GM18870 (cell line): ENCODE measurements at regions not wholly inside any gene's neighbourhood (a gene's known extent, or its start where the extent isn't known, plus 50 kb on each side); places are given as distances from the start of the nearest gene placed in this dataset.
"Not testable (repeated sequence)": the region's sequence is repeated elsewhere in the genome, so short reads cannot be mapped to it uniquely, and the experiment has no call there.

Experiments
- ATAC-seq: cut with Tn5 transposase; IDR thresholded peaks from one replicate; pipeline ENCODE4 v1.9.1; 2021; ENCODE audit warnings: moderate library complexity; ENCODE audit not compliant: unreplicated experiment

DNA sequence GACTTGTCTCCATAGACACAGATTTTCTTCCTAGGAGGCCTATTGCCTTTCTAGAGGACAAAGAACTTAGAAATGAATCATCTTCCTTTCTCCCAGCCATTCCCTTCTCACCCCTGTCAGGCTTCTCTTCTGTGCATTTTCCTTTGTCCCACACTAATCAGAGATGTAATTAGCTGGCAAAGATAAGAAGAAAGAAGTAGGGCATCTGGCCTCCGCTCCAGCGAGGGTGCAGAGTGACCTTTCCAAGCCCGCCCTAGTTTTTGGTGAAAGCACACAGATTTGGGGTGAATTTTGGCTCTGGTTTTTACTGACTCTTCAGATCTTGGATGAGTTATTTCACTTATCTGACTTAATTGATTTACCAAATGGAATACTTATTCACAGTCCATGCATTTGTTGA, 626.5 kb downstream of the ZEB2 start:
- ATAC-seq = no peak

DNA sequence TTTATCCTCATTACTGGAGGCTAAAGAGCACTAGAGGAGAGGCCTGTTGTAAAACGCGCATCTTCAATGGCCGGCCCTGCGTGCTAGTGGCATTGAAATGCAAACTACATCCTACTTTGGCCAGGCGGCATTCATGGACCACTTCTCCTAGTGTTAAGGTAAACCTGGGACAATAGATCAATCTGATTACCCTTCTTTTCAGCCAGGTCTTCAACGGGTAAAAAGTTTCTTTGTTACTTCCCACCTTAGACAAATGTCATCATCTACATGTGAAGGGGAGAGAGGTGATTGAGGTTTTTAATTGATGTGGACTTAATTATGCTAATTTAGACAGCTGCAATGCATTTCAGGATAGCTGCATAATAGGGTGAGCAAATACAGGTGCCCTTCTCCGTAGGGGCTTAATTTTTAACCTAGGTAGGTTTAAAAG, 628.0 kb downstream of the ZEB2 start:
- ATAC-seq = no peak

DNA sequence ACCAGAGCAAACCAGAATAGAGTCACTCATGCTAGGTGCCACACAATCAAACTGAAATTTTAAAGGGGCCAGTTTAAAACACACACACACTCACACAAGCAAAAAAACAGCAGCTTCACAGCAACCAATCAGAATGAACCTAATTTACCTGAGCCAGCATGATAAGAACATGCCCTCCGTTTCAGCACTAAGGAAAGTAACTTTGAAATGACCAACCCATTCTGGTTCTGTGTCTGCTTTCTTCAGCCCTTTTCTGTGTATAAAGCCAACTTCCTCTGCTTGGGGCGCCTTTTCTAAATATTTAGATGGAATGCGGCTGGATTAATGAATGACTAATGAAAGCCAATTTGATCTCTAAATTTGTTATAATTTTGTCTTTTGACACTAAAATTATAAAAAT, 629.1 kb downstream of the ZEB2 start:
- ATAC-seq = no peak

DNA sequence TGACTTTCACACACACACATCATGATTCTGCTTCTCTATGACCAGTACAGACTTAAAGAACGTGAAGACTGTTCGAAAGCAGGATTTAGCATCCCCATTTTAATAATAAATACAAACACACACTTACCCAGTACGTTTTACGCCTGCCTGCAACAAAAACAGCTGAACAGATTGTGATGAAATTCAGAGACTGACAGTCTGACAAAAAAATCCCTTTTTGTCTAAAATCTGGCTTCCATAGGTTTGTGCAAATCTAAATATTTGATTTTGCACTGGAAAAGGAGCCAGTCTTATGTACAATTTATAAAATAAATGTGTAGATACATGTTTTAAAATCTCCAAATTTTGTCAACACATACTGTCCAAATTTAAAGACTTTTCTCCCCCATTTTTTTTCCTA, 630.7 kb downstream of the ZEB2 start:
- no peak for ATAC-seq

DNA sequence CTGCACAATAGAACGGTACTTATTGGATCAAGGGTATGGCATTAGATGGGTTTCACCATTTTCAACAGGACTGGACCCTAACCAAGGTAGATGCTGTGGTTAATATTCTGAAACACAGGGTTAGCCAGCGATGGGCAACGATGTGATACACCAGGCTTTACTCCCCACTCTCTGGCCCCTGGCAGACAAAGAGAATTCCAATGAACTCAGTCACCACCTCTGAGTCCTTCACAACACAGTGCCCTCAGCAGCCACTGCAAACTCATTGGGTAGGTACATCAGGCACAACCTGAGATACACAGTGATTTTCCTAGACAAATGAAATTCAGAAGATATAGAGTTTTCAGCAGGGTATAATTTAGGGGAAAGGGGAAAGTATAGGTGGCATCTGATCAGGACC, 634.5 kb downstream of the ZEB2 start:
- ATAC-seq = no peak

DNA sequence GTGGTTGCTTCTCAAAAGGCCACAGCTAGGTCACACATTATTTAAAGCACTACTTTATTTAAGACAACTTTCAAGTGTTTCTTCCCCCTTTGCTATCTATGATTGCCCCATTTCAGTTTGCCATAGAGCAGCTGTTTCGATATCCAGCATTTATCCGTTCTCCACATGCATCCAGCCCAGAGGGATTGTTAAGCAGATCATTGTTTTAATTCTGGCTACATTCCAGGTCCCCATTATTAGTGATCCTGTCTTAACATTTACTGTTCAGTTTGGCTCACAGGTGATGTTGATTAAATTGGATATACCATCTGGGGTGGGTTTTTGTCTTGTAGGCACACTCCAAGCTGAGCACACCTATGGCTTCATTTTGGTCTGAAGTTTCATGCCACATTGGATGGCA, 638.7 kb downstream of the ZEB2 start:
- no peak for ATAC-seq

DNA sequence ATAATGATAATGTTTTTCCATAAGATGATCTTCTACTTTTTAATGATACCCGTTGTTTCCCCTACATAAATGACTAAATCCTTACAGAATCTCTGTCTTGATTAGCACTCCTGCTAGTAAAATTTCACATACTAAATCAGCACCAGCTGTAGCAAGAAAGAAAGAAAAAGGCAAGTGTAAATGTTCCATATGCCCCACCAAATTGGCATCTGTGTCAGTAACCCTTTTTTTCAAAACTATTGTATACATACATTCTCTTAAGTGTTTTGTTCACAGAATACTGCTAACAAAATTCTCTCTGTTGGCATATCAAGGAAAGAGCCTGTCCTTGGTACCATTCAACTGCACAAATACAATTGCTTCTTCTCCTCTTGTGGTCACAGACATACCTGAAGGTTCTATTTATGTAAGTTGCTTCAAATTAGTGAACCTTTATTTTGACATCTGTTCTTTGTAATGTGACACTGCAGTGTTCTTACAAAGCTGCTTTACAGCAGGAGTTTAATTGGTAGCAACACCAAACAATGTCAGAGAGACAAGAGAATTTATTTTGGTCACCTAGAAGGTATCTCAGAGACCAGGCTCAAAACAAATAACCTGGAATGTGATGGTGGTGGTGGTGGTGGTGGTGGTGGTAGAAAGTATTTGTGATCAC, 641.9 kb downstream of the ZEB2 start:
- ATAC-seq = no peak

DNA sequence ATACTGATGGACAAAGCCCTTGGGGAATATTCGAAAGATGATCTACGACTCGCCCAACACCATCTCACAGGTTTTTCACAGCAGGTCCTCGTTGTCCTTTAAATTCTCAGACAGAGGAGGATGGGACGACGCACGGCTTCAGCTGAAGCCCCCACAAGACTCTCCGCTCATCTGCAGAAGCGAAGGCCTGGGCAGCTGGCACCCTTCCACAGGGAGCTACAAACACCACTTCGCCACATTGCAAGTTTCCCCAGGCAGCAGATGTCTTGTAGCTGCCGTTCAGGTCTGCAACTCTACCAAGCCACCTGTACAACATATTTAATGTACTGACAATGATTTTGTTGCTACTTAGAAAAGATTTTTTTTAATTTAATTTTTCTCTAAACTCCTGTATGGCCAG, 642.9 kb downstream of the ZEB2 start:
- no peak for ATAC-seq

DNA sequence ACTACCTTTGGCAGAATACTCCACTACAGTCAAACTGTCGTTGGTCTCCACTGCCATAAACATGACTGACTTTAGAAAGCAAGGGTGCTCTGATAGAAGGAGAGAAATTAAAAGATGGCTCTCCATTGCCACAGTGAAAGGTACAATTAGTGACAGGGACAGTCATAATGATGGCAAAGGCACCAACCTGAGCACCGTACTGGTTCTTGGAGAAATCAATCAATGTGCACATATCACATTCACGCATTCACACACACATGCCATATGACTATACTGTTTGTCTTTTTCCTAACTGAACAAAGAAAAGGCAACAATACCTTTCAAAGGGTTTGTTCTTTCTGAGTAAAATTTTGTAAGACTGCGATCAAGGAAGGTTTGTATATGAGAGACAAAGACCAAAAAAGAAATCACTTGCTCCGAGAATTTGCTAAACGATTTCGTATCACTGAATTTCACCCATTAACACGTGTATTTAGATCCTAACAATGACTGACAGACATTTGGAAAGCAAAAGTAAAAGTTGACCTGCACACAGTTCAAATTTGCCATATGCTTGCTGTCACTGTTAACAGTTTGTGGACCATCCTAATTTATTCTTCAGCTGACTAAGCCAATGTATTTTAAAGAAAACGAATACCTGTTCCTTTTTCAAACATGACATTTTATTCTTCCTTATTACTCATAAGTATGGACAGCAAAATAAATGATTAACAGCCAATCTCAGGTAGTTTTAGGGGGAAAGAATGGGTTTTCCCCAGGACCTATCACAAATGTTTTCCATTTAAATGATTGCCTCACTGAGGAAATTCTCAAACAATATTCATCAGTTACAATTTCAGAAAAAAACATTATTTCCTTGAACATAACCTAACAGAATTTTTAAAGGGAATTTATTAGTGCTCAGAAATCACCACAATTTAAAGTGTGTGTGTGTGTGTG, 644.4 kb downstream of the ZEB2 start:
- ATAC-seq = peak; percentile 69

DNA sequence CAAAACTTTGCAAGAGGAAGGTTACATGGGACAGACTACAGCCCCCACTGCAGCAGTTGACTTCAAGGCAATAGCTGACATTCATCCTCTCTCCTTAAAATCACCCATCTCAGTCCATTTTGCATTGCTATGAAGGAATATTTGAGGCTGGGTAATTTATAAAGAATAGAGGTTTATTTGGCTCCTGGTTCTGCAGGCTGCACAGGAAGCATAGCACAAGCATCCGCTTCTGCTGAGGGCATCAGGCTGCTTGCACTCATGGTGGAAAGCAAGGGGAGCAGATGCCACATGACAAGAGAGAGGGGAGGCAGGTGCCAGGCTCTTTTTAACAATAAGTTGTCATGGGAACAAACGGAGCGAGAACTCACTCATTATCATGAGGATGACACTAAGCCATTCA, 646.0 kb downstream of the ZEB2 start:
- ATAC-seq = no peak

DNA sequence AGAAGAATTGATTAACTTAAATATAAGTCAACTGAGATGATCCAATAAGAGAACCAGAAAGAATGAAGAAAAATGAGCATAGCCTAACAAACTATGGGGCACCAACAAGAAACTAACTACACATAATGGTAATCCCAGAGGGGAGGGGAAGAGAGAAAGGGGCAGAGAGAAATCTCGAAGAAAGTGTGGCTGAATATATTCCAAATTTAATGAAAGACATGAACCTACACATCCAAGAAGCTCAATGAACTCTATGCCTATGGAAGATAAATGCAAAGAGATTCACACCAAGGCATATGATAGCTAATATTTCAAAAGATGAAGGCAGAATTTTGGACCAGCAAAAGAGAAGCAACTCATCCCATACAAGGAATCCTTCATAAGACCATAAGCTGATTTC, 649.2 kb downstream of the ZEB2 start:
- ATAC-seq = no peak

DNA sequence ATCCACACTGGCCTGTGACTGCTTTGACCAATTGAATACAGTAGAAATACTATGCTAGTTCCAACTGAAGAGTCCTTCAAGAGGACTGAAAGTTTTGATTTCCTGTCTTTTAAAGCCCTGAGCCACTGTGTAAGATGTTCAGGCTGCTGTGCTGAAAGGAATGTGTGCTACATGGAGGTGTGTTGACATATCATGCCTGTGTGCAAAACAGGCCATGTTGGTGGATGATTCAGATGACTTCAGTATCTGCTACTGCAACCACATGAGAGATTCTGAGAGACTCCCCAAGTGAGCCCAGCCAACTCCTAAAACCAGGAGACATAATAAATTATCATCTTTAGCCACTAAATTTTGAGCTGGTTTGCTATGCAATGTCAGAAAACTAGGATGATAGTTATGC, 662.9 kb downstream of the ZEB2 start:
- no peak for ATAC-seq

DNA sequence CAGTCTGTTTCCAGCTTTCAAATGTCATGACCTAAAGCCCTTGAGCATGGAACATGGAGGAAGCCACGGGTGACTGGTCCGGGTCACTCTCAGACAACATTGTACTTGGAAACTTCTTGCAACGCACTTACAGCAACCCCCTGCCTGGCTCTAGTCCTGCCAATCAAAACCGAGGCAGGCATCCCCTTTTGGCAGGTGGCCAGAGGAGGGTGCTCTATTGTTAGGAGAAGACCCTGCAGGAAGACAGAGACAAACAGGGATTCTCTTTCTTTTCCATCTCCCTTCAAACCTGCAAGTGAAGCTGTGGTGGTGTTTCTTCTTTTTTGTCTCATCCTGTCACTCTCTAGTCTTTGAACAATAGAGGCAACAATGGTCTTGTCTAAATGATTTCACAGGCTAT, 667.2 kb downstream of the ZEB2 start:
- no peak for ATAC-seq

DNA sequence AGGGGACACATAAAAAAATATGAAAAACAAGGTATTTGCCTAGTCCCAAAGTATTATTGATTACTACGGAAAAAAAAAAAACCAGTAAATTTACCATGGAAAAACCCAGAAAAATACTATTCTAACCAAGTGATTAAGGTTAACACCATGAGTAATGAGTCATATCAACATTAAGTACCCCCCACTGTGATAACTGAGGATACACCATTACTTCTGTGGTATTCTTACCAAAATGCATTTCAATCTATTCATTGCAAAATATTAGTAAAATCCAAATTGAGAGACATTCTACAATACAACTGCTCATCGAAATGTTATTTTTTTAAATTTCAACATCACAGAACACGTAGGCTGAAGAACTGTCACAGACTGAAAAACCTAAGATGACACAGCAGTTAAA, 669.8 kb downstream of the ZEB2 start:
- no peak for ATAC-seq

DNA sequence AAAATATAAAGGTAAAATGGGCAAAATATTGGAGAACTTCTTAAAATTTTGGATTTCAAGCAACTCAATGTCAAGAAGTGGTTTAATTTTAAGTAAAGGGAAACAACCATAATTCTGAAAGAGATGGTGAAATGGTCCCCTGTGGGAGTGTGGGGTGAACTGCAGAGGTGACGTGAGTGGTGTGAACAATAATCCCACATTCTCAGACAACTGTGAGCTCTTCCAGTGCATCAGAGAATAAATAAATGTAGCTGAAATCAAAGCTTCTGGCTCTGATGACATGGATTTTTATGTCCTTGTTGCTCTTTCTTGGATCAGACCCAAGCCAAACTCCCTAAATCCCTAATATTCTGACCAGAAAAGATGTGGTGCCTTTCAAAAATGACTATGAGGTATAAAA, 672.7 kb downstream of the ZEB2 start:
- no peak for ATAC-seq

DNA sequence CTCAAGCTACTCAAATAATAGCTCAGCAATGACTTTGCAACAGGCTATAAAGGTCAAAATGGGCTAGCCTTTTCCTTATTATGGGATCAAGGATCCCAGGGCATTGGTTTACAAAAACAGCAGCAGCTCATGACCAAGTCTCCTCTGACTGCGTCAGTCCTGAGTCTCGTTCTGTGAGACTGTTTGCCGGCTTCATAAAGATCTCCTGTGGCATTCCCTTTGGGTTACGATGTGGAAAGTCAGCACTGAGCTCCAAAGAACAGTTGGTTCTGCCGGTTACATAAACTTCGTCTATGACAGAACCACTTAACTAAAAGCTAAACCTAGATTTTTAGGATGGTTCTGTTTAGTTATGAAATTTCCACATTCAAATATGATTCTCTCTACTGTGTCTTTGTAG, 674.9 kb downstream of the ZEB2 start:
- ATAC-seq = no peak

DNA sequence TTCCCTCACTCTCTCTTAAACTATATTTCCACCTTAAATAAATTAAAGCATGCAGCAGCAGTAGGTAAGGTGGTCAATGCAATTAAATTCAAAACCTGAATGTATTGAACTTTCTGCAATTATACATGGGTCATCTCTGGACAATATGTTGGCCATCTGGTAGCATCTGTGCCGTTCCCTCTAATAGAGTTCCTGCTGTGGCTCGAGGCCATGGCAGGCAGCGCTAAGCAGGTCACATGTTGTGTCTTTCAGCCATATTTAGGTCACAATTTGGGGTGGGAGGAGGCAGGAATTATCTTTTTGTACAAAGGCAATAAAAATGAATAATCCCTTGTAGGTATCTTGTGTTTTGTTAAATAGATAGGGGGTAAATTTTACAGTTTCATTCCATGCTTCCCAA, 676.2 kb downstream of the ZEB2 start:
- ATAC-seq = no peak

DNA sequence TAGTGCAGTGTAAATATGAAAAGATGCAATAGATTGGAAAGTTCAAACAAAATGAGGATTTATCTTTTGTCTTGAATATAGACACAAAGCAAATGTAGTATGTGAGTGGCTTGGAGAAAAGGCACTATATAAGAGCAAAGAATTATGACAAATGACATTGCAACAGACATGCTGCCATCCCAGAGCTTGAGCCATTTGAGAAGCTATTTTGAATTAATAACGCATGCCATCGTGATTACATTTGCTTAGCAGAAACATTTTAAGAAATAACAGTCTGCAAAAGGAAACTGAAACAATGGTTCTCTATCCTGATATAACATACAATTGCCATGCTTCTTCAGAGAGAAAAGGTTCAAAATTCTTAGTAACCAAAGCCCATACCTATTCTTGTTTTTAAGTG, 677.1 kb downstream of the ZEB2 start:
- no peak for ATAC-seq

DNA sequence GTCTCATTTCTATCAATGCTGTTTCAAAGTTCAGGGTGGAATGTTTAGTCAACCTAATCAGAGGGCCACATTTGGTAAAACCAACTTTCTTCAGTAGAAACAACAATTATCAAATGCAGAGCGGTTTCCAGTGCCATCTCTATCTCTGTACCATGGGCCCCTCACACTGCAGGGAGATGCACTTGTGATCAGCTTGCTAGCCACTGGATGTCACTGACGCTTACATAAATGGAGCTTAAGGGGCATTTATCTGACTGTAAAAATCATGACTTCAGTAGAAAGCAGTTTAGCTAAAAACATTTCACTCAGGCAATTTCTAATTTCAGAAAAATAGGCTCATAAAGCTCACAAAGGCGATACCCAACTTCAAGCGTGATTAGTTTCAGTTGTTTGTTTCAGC, 678.0 kb downstream of the ZEB2 start:
- no peak for ATAC-seq

DNA sequence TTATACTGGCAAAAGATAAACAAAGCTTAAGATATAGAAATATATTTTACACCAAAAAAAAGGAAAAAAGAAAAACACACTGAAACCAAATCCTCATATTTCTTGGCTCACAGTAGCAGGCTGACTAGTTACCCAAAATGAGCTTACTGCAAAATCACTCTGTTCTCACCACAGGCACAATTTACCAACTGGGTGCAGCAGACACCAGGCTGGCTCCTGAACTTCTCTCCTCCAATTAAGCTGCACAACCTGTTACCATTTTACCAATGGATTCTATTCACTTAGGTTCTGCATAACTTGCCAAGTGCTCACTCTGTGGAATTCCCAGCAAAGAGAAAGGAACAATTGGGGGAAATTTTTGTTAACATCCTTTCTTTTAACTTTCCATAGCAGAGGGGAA, 679.3 kb downstream of the ZEB2 start:
- ATAC-seq = no peak

DNA sequence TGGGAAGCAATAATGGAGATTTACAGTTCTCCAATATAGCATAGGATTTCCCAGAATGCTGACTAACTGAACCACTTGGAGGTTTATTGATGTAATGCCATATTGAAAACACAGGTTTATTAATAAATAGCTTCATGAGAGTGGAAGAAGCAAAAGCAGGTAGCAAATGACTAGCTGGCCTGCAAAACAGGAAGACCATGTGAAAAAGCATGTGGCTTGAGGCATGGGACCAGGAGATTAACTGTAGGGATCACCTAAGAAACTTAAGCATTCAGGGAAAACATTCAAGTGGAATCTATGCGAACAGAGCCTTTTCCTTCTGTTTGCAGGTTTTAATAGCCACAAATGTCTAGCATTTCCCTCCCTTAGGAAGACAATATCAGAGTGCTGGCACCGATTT, 679.7 kb downstream of the ZEB2 start:
- ATAC-seq = no peak

DNA sequence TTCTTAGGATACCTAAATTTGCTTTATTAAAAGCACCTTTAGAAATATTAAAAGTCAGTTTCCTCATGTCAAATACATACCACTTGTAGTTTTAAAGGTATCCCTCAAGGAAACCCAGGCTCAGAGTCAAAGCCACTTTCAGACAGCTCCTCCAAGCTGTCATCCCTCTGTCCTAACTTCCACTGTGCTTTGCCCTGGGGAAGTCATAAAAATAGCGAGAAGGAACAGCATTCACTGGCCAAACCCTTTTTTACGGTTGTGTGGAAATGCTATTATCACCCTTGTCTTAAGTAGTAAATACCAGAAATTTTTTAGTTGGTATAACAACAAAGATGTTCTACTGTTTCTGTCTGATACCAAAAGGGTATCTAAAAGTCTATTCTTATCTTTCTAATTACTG, 680.5 kb downstream of the ZEB2 start:
- ATAC-seq = no peak

DNA sequence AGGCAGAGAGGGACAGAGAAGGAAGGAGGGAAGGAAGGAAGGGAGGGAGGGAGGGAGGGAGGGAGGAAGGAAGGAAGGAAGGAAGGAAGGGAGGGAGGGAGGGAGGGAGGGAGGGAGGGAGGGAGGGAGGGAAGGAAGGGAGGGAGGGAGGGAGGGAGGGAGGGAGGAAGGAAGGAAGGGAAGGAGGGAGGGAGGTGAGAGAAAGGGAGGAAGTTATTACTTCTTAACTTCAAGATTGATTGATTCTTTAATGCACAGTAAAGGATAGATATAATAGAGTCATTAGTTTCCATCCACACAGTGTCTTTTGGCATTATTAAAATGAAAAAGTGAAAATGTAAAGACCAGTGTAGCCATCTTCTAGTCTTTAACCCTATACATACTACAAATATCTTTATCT, 682.9 kb downstream of the ZEB2 start:
- not testable (repeated sequence) for ATAC-seq
